Endodermal cell (in vitro differentiated cells): ENCODE measurements at regions not wholly inside any gene's neighbourhood (a gene's known extent, or its start where the extent isn't known, plus 50 kb on each side); places are given as distances from the start of the nearest gene placed in this dataset.

Source experiments
- DNase-seq: peaks from one replicate; pipeline ENCODE4 v3.0.0-alpha.2; 2017
- H3K27ac ChIP-seq: 2 replicates; pipeline ENCODE4 v1.5.1; 2013; ENCODE audit warnings: mild to moderate bottlenecking, low read depth, low read length, moderate library complexity
- H3K27me3 ChIP-seq: 2 replicates; pipeline ENCODE4 v1.6.1; 2013; ENCODE audit warnings: mild to moderate bottlenecking, low read length, moderate library complexity; ENCODE audit not compliant: insufficient read depth, control insufficient read depth, poor library complexity, severe bottlenecking
- H3K36me3 ChIP-seq: 2 replicates; pipeline ENCODE4 v1.7.0; 2013; ENCODE audit warnings: mild to moderate bottlenecking, low read length, moderate library complexity; ENCODE audit not compliant: control insufficient read depth, insufficient read depth
- H3K4me1 ChIP-seq: one replicate; pipeline ENCODE4 v1.7.0; 2013; ENCODE audit warnings: low read length; ENCODE audit not compliant: control insufficient read depth, insufficient read depth
- H3K4me3 ChIP-seq: 2 replicates; pipeline ENCODE4 v1.5.1; 2013; ENCODE audit warnings: mild to moderate bottlenecking, low read length, moderate library complexity
- H3K9ac ChIP-seq: 2 replicates; pipeline ENCODE4 v1.6.1; 2013; ENCODE audit warnings: mild to moderate bottlenecking, low read length, moderate library complexity; ENCODE audit not compliant: poor library complexity, severe bottlenecking; ENCODE audit errors: extremely low read depth
- H3K9me3 ChIP-seq: 2 replicates; pipeline ENCODE4 v1.6.1; 2013; ENCODE audit warnings: mild to moderate bottlenecking, low read length, moderate library complexity; ENCODE audit not compliant: control insufficient read depth
- H3K27ac Mint-ChIP-seq: 2 replicates; pipeline ENCODE4 v1.8.0; 2020; ENCODE audit warnings: mixed read lengths
- H3K27me3 Mint-ChIP-seq: 2 replicates; pipeline ENCODE4 v1.8.0; 2021; ENCODE audit warnings: mild to moderate bottlenecking, mixed read lengths; ENCODE audit not compliant: insufficient read depth
- H3K36me3 Mint-ChIP-seq: 2 replicates; pipeline ENCODE4 v1.8.0; 2020; ENCODE audit warnings: low read depth, mixed read lengths
- H3K4me1 Mint-ChIP-seq: 2 replicates; pipeline ENCODE4 v1.8.0; 2020; ENCODE audit warnings: mixed read lengths
- H3K4me3 Mint-ChIP-seq: 2 replicates; pipeline ENCODE4 v1.8.0; 2020; ENCODE audit warnings: mild to moderate bottlenecking, moderate library complexity, mixed read lengths
- H3K9me3 Mint-ChIP-seq: 2 replicates; pipeline ENCODE4 v1.8.0; 2020; ENCODE audit warnings: mild to moderate bottlenecking, mixed read lengths
- CTCF ChIP-seq: fragments of 200-600 bp; sonication (generic); conservative IDR thresholded peaks from 2 replicates; pipeline ENCODE4 v1.5.0; 2021; ENCODE audit warnings: antibody characterized with exemption, mild to moderate bottlenecking
- WGBS, 2 experiments: methylation state at CpG; one replicate each; pipeline versions ENCODE4 v1.1.5 to v1.1.7; 2013; ENCODE audit warnings: missing lambda C conversion rate in 2 of 2, mixed read lengths in 1 of 2; ENCODE audit not compliant: insufficient coverage in 1 of 2, insufficient read length in 1 of 2; 5-methylcytosine and 5-hydroxymethylcytosine counted together

GRCh38 chr13:90302107-90302506, 1045.4 kb upstream of the MIR17HG start:
- no peaks in the 10 kb centered on the region for H3K36me3 Mint-ChIP-seq

GRCh38 chr13:90305796-90306195, 1041.7 kb upstream of the MIR17HG start:
- no peak overlapping the region for H3K9ac ChIP-seq
- H3K27me3 Mint-ChIP-seq, result no peaks in the 10 kb centered on the region
- H3K4me3 Mint-ChIP-seq, result no peak overlapping the region
- no peak for TF ChIP-seq CTCF
- H3K4me1 ChIP-seq, result no peaks in the 10 kb centered on the region
- no peak overlapping the region for H3K4me3 ChIP-seq
- no peaks in the 10 kb centered on the region for H3K4me1 Mint-ChIP-seq
- H3K9me3 ChIP-seq, result no peaks in the 10 kb centered on the region
- no peak overlapping the region for H3K27ac ChIP-seq
- no peak overlapping the region for H3K27ac Mint-ChIP-seq
- no peaks in the 10 kb centered on the region for H3K27me3 ChIP-seq
- no peak for DNase-seq
- H3K36me3 Mint-ChIP-seq, result no peaks in the 10 kb centered on the region
- WGBS, 2 experiments, result 96 to 100% methylated on average over 1 of the region's 1 CpG
- no peaks in the 10 kb centered on the region for H3K36me3 ChIP-seq
- no peaks in the 10 kb centered on the region for H3K9me3 Mint-ChIP-seq

More at GRCh38 chr13:90302107-90302506, 1045.4 kb upstream of the MIR17HG start:
- Histone ChIP-seq H3K9me3 (no peaks in the 10 kb centered on the region), H3K9ac (no peak overlapping the region), H3K4me1 (no peaks in the 10 kb centered on the region), H3K4me3 (no peak overlapping the region), H3K27ac (no peak overlapping the region), H3K36me3 (no peaks in the 10 kb centered on the region), H3K27me3 (no peaks in the 10 kb centered on the region)
- no peak for DNase-seq
- no peak overlapping the region for H3K4me3 Mint-ChIP-seq
- no peaks in the 10 kb centered on the region for H3K4me1 Mint-ChIP-seq
- H3K27ac Mint-ChIP-seq, result no peak overlapping the region
- H3K27me3 Mint-ChIP-seq, result no peaks in the 10 kb centered on the region
- no peaks in the 10 kb centered on the region for H3K9me3 Mint-ChIP-seq
- TF ChIP-seq CTCF, result no peak
- 94 to 100% methylated on average over 1 of the region's 1 CpG for WGBS, 2 experiments

GRCh38 chr13:90307136-90307535, 1040.4 kb upstream of the MIR17HG start:
- no peak overlapping the region for H3K4me3 ChIP-seq
- no peaks in the 10 kb centered on the region for H3K9me3 Mint-ChIP-seq
- H3K36me3 Mint-ChIP-seq, result no peaks in the 10 kb centered on the region
- no peaks in the 10 kb centered on the region for H3K9me3 ChIP-seq
- no peaks in the 10 kb centered on the region for H3K27me3 Mint-ChIP-seq
- H3K36me3 ChIP-seq, result no peaks in the 10 kb centered on the region
- no peak overlapping the region for H3K27ac ChIP-seq
- TF ChIP-seq CTCF, result no peak
- no peak overlapping the region for H3K4me3 Mint-ChIP-seq
- no peaks in the 10 kb centered on the region for H3K4me1 Mint-ChIP-seq
- H3K4me1 ChIP-seq, result no peaks in the 10 kb centered on the region
- DNase-seq, result no peak
- H3K9ac ChIP-seq, result no peak overlapping the region
- WGBS, 2 experiments, result 83 to 88% methylated on average over 2 to 6 of the region's 6 CpGs
- H3K27me3 ChIP-seq, result no peaks in the 10 kb centered on the region
- H3K27ac Mint-ChIP-seq, result no peak overlapping the region
